ENCODE measurements at regions not wholly inside any gene's neighbourhood (a gene's known extent, or its start where the extent isn't known, plus 50 kb on each side); places are given as distances from the start of the nearest gene placed in this dataset.

DNA sequence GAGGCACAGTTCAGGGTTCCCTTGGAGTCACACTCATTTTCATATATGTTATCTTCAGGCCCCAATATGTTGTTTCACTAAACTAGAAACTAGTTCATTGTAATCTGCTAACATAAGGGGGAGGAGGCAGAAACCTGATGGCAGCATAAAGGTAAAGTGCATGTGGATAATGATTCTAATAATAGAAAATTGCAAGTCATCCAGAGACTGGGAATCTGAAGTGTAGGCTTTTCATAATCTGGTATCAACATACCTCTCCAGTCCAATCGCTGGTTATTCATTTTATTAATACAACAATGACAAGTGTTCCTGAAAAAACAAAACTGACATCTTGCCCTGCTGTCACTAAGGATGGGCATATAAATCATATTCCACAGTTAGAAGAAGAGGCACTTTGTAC is 326.3 kb upstream of the ZNF804A start:
- TF ChIP-seq POLR2AphosphoS5 (IDR thresholded peaks at IDR 0.05; ENCODE audit: borderline replicate concordance, low read depth, low read length) (no peak), EZH2 (IDR thresholded peaks at IDR 0.05) (no peak), FOXP2 (optimal IDR thresholded peaks at IDR 0.05; ENCODE audit: control extremely low read depth, extremely low read length, insufficient read depth) (no peak)
